Endothelial cell of umbilical vein (primary cell): ENCODE measurements at regions not wholly inside any gene's neighbourhood (a gene's known extent, or its start where the extent isn't known, plus 50 kb on each side); places are given as distances from the start of the nearest gene placed in this dataset.
A peak's percentile ranks its signal among the peaks of the same experiment; 100 is the strongest.

Source experiments
- BruUV-seq: library from RNA; stranded (reverse); fragments of 400-500 nt; replicated peaks from 2 replicates; lab custom pipeline; 2021; lab: Mats Ljungman, UMichigan
- CTCF ChIA-PET: fragments of 300-600, 350-600 bp; sonication (Branson Sonifier 250); formaldehyde crosslinking; loops from one replicate; lab custom pipeline; 2021; ENCODE audit warnings: antibody characterized with exemption, inconsistent platforms; lab: Charles Lee
- POLR2A ChIA-PET: fragments of 300-600, 350-600 bp; sonication (Branson Sonifier 250); formaldehyde crosslinking; loops from one replicate; lab custom pipeline; 2021; ENCODE audit warnings: antibody characterized with exemption, inconsistent platforms; lab: Charles Lee
- DNase-seq: peaks from one replicate; pipeline ENCODE4 v3.0.0-alpha.2; 2011; ENCODE audit warnings: low read depth, low spot score
- FAIRE-seq: peaks from 2 replicates; lab custom pipeline; 2011; peaks lifted over from hg19 to GRCh38; lab: Jason Lieb, UNC
- H2AFZ ChIP-seq: 2 replicates; pipeline ENCODE4 v1.6.0; 2012; ENCODE audit warnings: low read depth, low read length, control low read depth, inconsistent platforms
- H3K27ac ChIP-seq: 2 replicates; pipeline ENCODE4 v1.5.1; 2011; ENCODE audit warnings: low read depth, mild to moderate bottlenecking, control low read depth, low read length, moderate library complexity; ENCODE audit not compliant: insufficient read depth
- H3K27me3 ChIP-seq, 2 experiments: 2 replicates each; pipeline versions ENCODE4 v1.6.0 to v1.6.1; 2011; ENCODE audit warnings: low read length in 2 of 2, mixed read lengths in 1 of 2; ENCODE audit not compliant: control insufficient read depth in 2 of 2, insufficient read depth in 2 of 2
- H3K36me3 ChIP-seq, 2 experiments: 2 replicates in 1 of 2; 3 replicates in 1 of 2; pipeline ENCODE4 v1.5.1; 2011; ENCODE audit warnings: low read length in 2 of 2, mild to moderate bottlenecking in 1 of 2, moderate library complexity in 1 of 2; ENCODE audit not compliant: control insufficient read depth in 2 of 2, insufficient read depth in 2 of 2; ENCODE audit errors: extremely low read depth in 1 of 2
- H3K4me1 ChIP-seq: 3 replicates; pipeline ENCODE4 v1.5.1; 2011; ENCODE audit warnings: mild to moderate bottlenecking, low read length; ENCODE audit not compliant: control insufficient read depth, insufficient read depth; ENCODE audit errors: extremely low read depth
- H3K4me2 ChIP-seq: 2 replicates; pipeline ENCODE4 v1.6.1; 2011; ENCODE audit warnings: low read length, control low read depth, mixed read lengths; ENCODE audit not compliant: insufficient read depth
- H3K4me3 ChIP-seq, 3 experiments: fragments of 200-600 bp in 1 of 3; sonication (generic), shearing (Covaris generic) in 1 of 3; replicated peaks in 1 of 3; 2 replicates each; pipeline ENCODE4 v1.5.1; 2011 to 2016; ENCODE audit warnings: control low read depth in 3 of 3, low read length in 3 of 3, mild to moderate bottlenecking in 2 of 3, inconsistent platforms in 1 of 3, low read depth in 1 of 3, moderate library complexity in 1 of 3; ENCODE audit not compliant: insufficient read depth in 1 of 3
- H3K79me2 ChIP-seq: 2 replicates; pipeline ENCODE4 v1.6.0; 2012; ENCODE audit warnings: low read length, inconsistent platforms; ENCODE audit not compliant: control insufficient read depth, insufficient read depth
- H3K9ac ChIP-seq: replicated peaks from 2 replicates; pipeline ENCODE3; 2011; ENCODE audit warnings: low read length, control low read depth; ENCODE audit not compliant: insufficient read depth; ENCODE audit errors: extremely low read depth
- H3K9me1 ChIP-seq: replicated peaks from 3 replicates; pipeline ENCODE4 v1.6.0; 2011; ENCODE audit warnings: mild to moderate bottlenecking, low read length; ENCODE audit not compliant: control insufficient read depth, insufficient read depth; ENCODE audit errors: extremely low read depth
- H3K9me3 ChIP-seq: replicated peaks from 2 replicates; pipeline ENCODE4 v1.5.1; 2012; ENCODE audit warnings: low read length, inconsistent platforms; ENCODE audit not compliant: control insufficient read depth, insufficient read depth
- H4K20me1 ChIP-seq: replicated peaks from 2 replicates; pipeline ENCODE3; 2011; ENCODE audit warnings: mild to moderate bottlenecking, low read length; ENCODE audit not compliant: control insufficient read depth, insufficient read depth; ENCODE audit errors: extremely low read depth
- EZH2 ChIP-seq: IDR thresholded peaks from 2 replicates; pipeline ENCODE4 v1.6.1; 2012; ENCODE audit warnings: borderline replicate concordance, low read depth, mild to moderate bottlenecking, moderate library complexity, low read length, inconsistent platforms; ENCODE audit not compliant: severe bottlenecking
- FOS ChIP-seq: IDR thresholded peaks from 2 replicates; pipeline ENCODE4 v1.6.1; 2011; ENCODE audit warnings: mild to moderate bottlenecking, low read length, moderate library complexity, borderline replicate concordance; ENCODE audit not compliant: insufficient read depth
- JUN ChIP-seq: IDR thresholded peaks from 2 replicates; pipeline ENCODE4 v1.6.1; 2011; ENCODE audit warnings: borderline replicate concordance, low read depth; ENCODE audit not compliant: insufficient read length, insufficient read depth
- POLR2A ChIP-seq: IDR thresholded peaks from 2 replicates; pipeline ENCODE4 v1.6.1; 2012; ENCODE audit warnings: low read depth, mild to moderate bottlenecking, control low read depth, low read length
- dilution Hi-C: fragments of 300-500 bp; cut with MboI; formaldehyde crosslinking; loops from one replicate; pipeline ENCODE4 v1.15.0; 2019; ENCODE audit warnings: low sequenced_read_pairs; ENCODE audit not compliant: extremely low pct_ligation_motif_present
- intact Hi-C: fragments of 100-400 bp; cut with micrococcal nuclease; formaldehyde crosslinking; loops from one replicate; pipeline ENCODE4 v1.10.0; 2022
- TF ChIP-seq, protein P1 (sequence below), 2 donors: IDR thresholded peaks; 1 replicate in 1 of 2; 2 replicates in 1 of 2; pipeline ENCODE4 v1.5.1; 2011; ENCODE audit warnings: low read length in 2 of 2, mild to moderate bottlenecking in 2 of 2, moderate library complexity in 2 of 2, control low read depth in 1 of 2, inconsistent platforms in 1 of 2, low read depth in 1 of 2; ENCODE audit not compliant: insufficient read depth in 1 of 2; ENCODE audit errors: extremely low read depth in 1 of 2

DNA sequence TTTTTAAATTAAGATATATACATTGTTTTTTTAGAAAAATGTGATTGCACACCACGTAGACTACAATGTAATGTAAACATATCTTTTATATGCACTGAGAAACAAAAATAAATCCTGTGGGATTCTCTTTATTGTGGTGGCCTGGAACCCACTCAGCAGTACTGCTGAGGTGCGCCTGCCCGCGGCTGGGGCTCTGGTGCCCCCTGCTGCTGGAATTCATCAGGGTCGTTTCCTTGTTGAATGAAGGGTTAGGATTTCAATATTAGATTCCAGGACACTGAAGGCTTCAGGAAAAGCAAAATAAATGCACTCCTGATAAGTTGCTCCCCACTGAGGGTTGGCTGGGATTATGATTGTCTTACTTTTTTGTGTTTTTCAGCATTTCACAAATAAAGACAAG is 175.8 kb upstream of the GGTLC1 start:
- Histone ChIP-seq H3K9me1 (no peaks in the 10 kb centered on the region), H4K20me1 (no peaks in the 10 kb centered on the region), H3K4me1 (peaks cover 14% of the 10 kb centered on the region), H3K27me3 (peaks cover 0 to 4% of the 10 kb centered on the region in 2 experiments), H3K9ac (no peak overlapping the region), H3K36me3 (no peaks in the 10 kb centered on the region), H2AFZ (no peak overlapping the region), H3K27ac (no peak overlapping the region), H3K4me2 (no peak overlapping the region), H3K79me2 (no peaks in the 10 kb centered on the region), H3K9me3 (no peaks in the 10 kb centered on the region), H3K4me3 (no peak overlapping the region)
- TF ChIP-seq, protein P1, sequence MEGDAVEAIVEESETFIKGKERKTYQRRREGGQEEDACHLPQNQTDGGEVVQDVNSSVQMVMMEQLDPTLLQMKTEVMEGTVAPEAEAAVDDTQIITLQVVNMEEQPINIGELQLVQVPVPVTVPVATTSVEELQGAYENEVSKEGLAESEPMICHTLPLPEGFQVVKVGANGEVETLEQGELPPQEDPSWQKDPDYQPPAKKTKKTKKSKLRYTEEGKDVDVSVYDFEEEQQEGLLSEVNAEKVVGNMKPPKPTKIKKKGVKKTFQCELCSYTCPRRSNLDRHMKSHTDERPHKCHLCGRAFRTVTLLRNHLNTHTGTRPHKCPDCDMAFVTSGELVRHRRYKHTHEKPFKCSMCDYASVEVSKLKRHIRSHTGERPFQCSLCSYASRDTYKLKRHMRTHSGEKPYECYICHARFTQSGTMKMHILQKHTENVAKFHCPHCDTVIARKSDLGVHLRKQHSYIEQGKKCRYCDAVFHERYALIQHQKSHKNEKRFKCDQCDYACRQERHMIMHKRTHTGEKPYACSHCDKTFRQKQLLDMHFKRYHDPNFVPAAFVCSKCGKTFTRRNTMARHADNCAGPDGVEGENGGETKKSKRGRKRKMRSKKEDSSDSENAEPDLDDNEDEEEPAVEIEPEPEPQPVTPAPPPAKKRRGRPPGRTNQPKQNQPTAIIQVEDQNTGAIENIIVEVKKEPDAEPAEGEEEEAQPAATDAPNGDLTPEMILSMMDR (IDR thresholded peaks at IDR 0.05; ENCODE audit: extremely low read depth in 1 of 2, insufficient read depth in 1 of 2, low read depth in 1 of 2, low read length in 2 of 2) = peak; percentile 60 to 71
- no peak for TF ChIP-seq EZH2
- ChIA-PET CTCF (interaction anchor here (1.3 to 6.3 kb wide), 4 partner anchors 11 to 226 kb away, joined by 3 to 42 read pairs (median 8); no protein-coding TSS in a partner anchor), POLR2A (no interaction called here)
- peak; percentile 45 for DNase-seq
- dilution Hi-C loops (no loop called here), intact Hi-C loops (loop anchor here (1.0 to 10.0 kb wide), 7 partner anchors 47 to 367 kb away; no protein-coding TSS in a partner anchor)
- peak; percentile 71 for FAIRE-seq
- BruUV-seq = no TSS peak

DNA sequence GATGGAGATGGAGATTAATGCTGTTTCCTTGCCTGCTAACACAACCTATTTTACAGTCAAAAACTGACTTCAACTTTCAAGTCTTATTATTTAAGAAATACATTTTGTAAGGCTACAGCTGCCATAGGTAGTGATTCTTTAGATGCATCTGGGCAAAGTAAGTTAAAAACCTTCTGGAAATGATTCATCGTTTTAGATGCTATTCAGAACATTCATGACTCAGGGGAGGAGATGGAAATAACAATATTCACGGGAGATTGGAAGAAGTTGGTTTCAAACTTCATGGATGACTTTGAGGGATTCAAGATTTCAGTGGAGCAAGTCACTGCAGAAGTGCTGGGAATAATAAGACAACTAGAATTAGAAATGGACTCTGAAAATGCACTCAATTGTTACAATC is 174.9 kb upstream of the GGTLC1 start:
- CTCF ChIA-PET = interaction anchor here (1.3 to 6.3 kb wide), 3 partner anchors 62 to 225 kb away, joined by 3 to 42 read pairs (median 35); no protein-coding TSS in a partner anchor
- H3K9me1 ChIP-seq = no peaks in the 10 kb centered on the region
- FAIRE-seq (peak; percentile 72), DNase-seq (peak; percentile 24)
- H2AFZ ChIP-seq = peak overlapping the region; percentile 27
- no peak overlapping the region for H3K27ac ChIP-seq
- no peak overlapping the region for H3K4me2 ChIP-seq
- dilution Hi-C loops (no loop called here), intact Hi-C loops (loop anchor here (5.0 to 10.0 kb wide), 3 partner anchors 46 to 366 kb away; no protein-coding TSS in a partner anchor)
- H4K20me1 ChIP-seq = no peaks in the 10 kb centered on the region
- no peaks in the 10 kb centered on the region for H3K79me2 ChIP-seq
- no peak overlapping the region for H3K9ac ChIP-seq
- no TSS peak for BruUV-seq
- no peak overlapping the region for H3K4me3 ChIP-seq
- H3K27me3 ChIP-seq = peaks cover 0 to 4% of the 10 kb centered on the region in 2 experiments
- POLR2A ChIA-PET = no interaction called here
- no peaks in the 10 kb centered on the region for H3K36me3 ChIP-seq
- H3K9me3 ChIP-seq = no peaks in the 10 kb centered on the region
- peaks cover 14% of the 10 kb centered on the region for H3K4me1 ChIP-seq
- TF ChIP-seq POLR2A (no peak), JUN (peak; percentile 27), FOS (peak; percentile 73)
